ENCODE measurements at regions not wholly inside any gene's neighbourhood (a gene's known extent, or its start where the extent isn't known, plus 50 kb on each side); places are given as distances from the start of the nearest gene placed in this dataset.

DNA sequence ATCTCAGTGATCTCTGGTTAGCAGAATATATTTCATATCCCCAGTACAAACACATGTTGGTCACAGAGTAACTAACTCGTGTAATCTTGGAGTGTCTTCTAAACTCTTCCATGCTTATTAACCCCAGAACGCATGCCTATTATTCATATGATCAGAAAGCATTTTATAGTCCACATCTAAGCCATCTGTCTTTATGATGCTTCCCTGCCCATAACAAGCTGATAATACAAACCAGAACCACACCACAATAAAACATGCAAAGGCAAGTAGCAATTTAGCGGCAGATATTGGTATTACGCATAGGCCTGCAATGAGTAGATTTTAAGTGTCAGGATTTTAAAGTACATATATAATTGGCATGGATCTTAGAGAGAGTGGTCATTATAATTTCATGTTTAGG, 120.0 kb upstream of the PRKCQ start (continued):
- TF ChIP-seq MAX (IDR thresholded peaks at IDR 0.05) (no peak), ZFX (IDR thresholded peaks at IDR 0.05) (no peak), CTCF (IDR thresholded peaks at IDR 0.05 in 2 of 3, conservative IDR thresholded peaks at IDR 0.05 in 1 of 3; ENCODE audit: borderline replicate concordance in 1 of 3, insufficient read depth in 1 of 3, low read depth in 2 of 3, low read length in 2 of 3) (no peak), ATF3 (IDR thresholded peaks at IDR 0.05) (no peak), SIN3A (IDR thresholded peaks at IDR 0.05; ENCODE audit: low read depth) (no peak)

GRCh38 chr10:6699336-6699735, 119.3 kb upstream of the PRKCQ start:
- TF ChIP-seq FOSL1 (IDR thresholded peaks at IDR 0.05; ENCODE audit: low read depth) (no peak), CEBPB (IDR thresholded peaks at IDR 0.05; ENCODE audit: low read depth) (no peak), ATF3 (IDR thresholded peaks at IDR 0.05) (no peak), SIN3A (IDR thresholded peaks at IDR 0.05; ENCODE audit: low read depth) (no peak), CBX3 (IDR thresholded peaks at IDR 0.05; ENCODE audit: low read depth) (no peak), SP1 (IDR thresholded peaks at IDR 0.05; ENCODE audit: low read depth) (no peak), ELF1 (IDR thresholded peaks at IDR 0.05; ENCODE audit: borderline replicate concordance, low read depth) (no peak)
- H3K4me3 ChIP-seq (replicated peaks in 1 of 2; ENCODE audit: low read depth in 1 of 2, low read length in 2 of 2), result no peak overlapping the region
- no peak overlapping the region for H2AFZ ChIP-seq (ENCODE audit: low read depth, low read length, poor library complexity, severe bottlenecking)
- H3K9me3 ChIP-seq (ENCODE audit: control insufficient read depth in 1 of 2, insufficient read depth in 1 of 2, low read depth in 1 of 2, low read length in 2 of 2), result no peaks in the 10 kb centered on the region
- ChIA-PET POLR2A (no interaction called here), CTCF (interaction anchor here (0.9 kb wide), 1 partner anchor 11 kb away, joined by 5 read pairs; no protein-coding TSS in a partner anchor), RAD21 (ENCODE audit: low non-redundant PET in 1 of 2, low total read pairs in 2 of 2, uncharacterized antibody in 2 of 2, unreplicated experiment in 2 of 2) (no interaction called here)
- no peaks in the 10 kb centered on the region for H4K20me1 ChIP-seq (ENCODE audit: insufficient read depth)
- H3K36me3 ChIP-seq (ENCODE audit: control insufficient read depth in 1 of 2, insufficient read depth in 2 of 2, low read length in 2 of 2), result no peaks in the 10 kb centered on the region
- peaks cover 64% of the 10 kb centered on the region for H3K27me3 ChIP-seq (ENCODE audit: insufficient read depth, low read length)
- no peak overlapping the region for H3K9ac ChIP-seq (ENCODE audit: low read length)
- BruUV-seq (replicated peaks), result no TSS peak
- no peaks in the 10 kb centered on the region for H3K9me2 ChIP-seq (ENCODE audit: insufficient read depth)
- DNase-seq (ENCODE audit: low read depth, low spot score) (no peak), ATAC-seq (no peak)
- H3K4me2 ChIP-seq (ENCODE audit: low read length), result no peak overlapping the region
- no peaks in the 10 kb centered on the region for H3K4me1 ChIP-seq (ENCODE audit: control insufficient read depth in 1 of 2, insufficient read depth in 2 of 2, low read length in 2 of 2)
- H3K79me2 ChIP-seq (ENCODE audit: insufficient read depth, low read length), result no peaks in the 10 kb centered on the region
- intact Hi-C loops (cut with micrococcal nuclease), result no loop called here
- no peak overlapping the region for H3K27ac ChIP-seq (ENCODE audit: low read depth, low read length)

Data from HCT116 (cell line).